OCI-LY1 (cell line): ENCODE measurements at regions not wholly inside any gene's neighbourhood (a gene's known extent, or its start where the extent isn't known, plus 50 kb on each side); places are given as distances from the start of the nearest gene placed in this dataset.

Source experiments
- CTCF ChIP-seq: fragments of 200-600 bp; sonication (generic), shearing (Covaris generic); IDR thresholded peaks from 2 replicates; pipeline ENCODE4 v1.5.1; 2017; ENCODE audit warnings: mild to moderate bottlenecking, antibody characterized with exemption, low read length, moderate library complexity, mixed read lengths
- EZH2 ChIP-seq: fragments of 200-600 bp; sonication (generic), shearing (Covaris generic); IDR thresholded peaks from 2 replicates; pipeline ENCODE4 v1.8.0; 2017; ENCODE audit warnings: borderline replicate concordance, mixed run types, mild to moderate bottlenecking, antibody characterized with exemption, low read length, moderate library complexity, mixed read lengths

DNA sequence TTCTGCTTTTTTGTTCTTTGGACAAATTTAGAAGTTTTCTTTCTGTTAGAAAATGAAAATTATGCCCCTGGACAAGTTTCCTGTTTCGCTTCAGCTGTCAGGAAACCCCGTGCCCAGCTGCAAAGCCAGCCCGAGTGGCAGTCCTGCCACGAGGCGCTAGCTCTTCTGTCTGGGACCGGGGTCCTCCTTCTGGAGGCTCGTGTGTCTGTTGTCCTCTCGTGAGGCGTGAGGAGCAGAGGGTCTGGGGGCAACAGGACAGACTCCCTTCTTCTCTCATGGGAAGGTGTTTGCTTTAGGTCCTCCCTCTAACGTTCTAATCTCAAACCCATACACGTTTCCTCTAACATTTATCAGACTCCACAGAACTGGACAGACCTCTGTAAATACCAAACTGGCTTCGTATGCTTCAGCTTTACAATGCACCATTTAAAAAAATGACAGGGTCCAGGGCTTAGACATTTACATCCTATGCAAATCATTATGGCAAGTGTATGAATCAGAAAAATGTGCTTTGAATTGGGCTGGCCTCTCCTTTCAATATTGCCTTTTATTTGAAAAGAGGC is 184.5 kb upstream of the SHH start:
- TF ChIP-seq CTCF (no peak), EZH2 (no peak)
